ENCODE measurements at regions not wholly inside any gene's neighbourhood (a gene's known extent, or its start where the extent isn't known, plus 50 kb on each side); places are given as distances from the start of the nearest gene placed in this dataset.

- no peaks in the 10 kb centered on the region for H4K20me1 ChIP-seq (ENCODE audit: insufficient read depth, low read length)
- H3K4me3 ChIP-seq (replicated peaks in 1 of 3; ENCODE audit: low read depth in 2 of 3, low read length in 3 of 3) = no peak overlapping the region
- H3K27me3 Mint-ChIP-seq (ENCODE audit: low read depth in 3 of 3) = peaks cover 4 to 7% (median 4%) of the 10 kb centered on the region in 3 donors
- H3K9ac ChIP-seq (ENCODE audit: insufficient read depth, low read length, poor library complexity, severe bottlenecking) = no peak overlapping the region
- no peaks in the 10 kb centered on the region for H3K4me1 Mint-ChIP-seq
- H3K4me2 ChIP-seq (replicated peaks; ENCODE audit: extremely low read depth, low read length, poor library complexity, severe bottlenecking) = no peak overlapping the region
- H3K36me3 Mint-ChIP-seq = no peaks in the 10 kb centered on the region
- DNase-seq = no peak
- H3K36me3 ChIP-seq (replicated peaks in 1 of 2; ENCODE audit: control insufficient read depth in 1 of 2, insufficient read depth in 2 of 2, low read length in 2 of 2) = no peaks in the 10 kb centered on the region
- no peaks in the 10 kb centered on the region for H3K9me3 ChIP-seq (replicated peaks in 1 of 2; ENCODE audit: control insufficient read depth in 1 of 2, insufficient read depth in 1 of 2, low read length in 2 of 2)
- H3K27ac Mint-ChIP-seq = no peak overlapping the region
- intact Hi-C loops (cut with micrococcal nuclease) = no loop called here
- no peaks in the 10 kb centered on the region for H3K4me1 ChIP-seq (ENCODE audit: control insufficient read depth in 1 of 2, insufficient read depth in 2 of 2, low read length in 2 of 2)
- TF ChIP-seq CTCF (IDR thresholded peaks at IDR 0.05) = no peak
- H3K4me3 Mint-ChIP-seq = no peak overlapping the region
- H3K27me3 ChIP-seq (ENCODE audit: control insufficient read depth in 2 of 2, insufficient read depth in 2 of 2, low read length in 2 of 2) = no peaks in the 10 kb centered on the region
- H2AFZ ChIP-seq (ENCODE audit: insufficient read depth, low read depth, low read length, poor library complexity, severe bottlenecking) = no peak overlapping the region
- WGBS (ENCODE audit: insufficient coverage) = no CpG with 5 or more reads among the region's 3 CpGs
- no peak overlapping the region for H3K27ac ChIP-seq (ENCODE audit: low read depth in 1 of 2, low read length in 2 of 2)
- no peaks in the 10 kb centered on the region for H3K79me2 ChIP-seq (ENCODE audit: insufficient read depth, low read length)
- peaks cover 0 to 4% (median 0%) of the 10 kb centered on the region in 7 donors for H3K9me3 Mint-ChIP-seq
Observed at GRCh38 chr16:82404586-82405315, 222.0 kb upstream of the CDH13 start.

- H2AFZ ChIP-seq (ENCODE audit: insufficient read depth, low read depth, low read length, poor library complexity, severe bottlenecking) = no peak overlapping the region
- no peaks in the 10 kb centered on the region for H3K36me3 Mint-ChIP-seq
- peaks cover 0 to 4% (median 0%) of the 10 kb centered on the region in 7 donors for H3K9me3 Mint-ChIP-seq
- no peaks in the 10 kb centered on the region for H3K36me3 ChIP-seq (replicated peaks in 1 of 2; ENCODE audit: control insufficient read depth in 1 of 2, insufficient read depth in 2 of 2, low read length in 2 of 2)
- no peaks in the 10 kb centered on the region for H3K4me1 Mint-ChIP-seq
- H3K4me3 ChIP-seq (replicated peaks in 1 of 3; ENCODE audit: low read depth in 2 of 3, low read length in 3 of 3) = no peak overlapping the region
- H3K4me1 ChIP-seq (ENCODE audit: control insufficient read depth in 1 of 2, insufficient read depth in 2 of 2, low read length in 2 of 2) = no peaks in the 10 kb centered on the region
- H3K27ac Mint-ChIP-seq = no peak overlapping the region
- no peak overlapping the region for H3K4me3 Mint-ChIP-seq
- DNase-seq = no peak
- intact Hi-C loops (cut with micrococcal nuclease) = no loop called here
- H3K79me2 ChIP-seq (ENCODE audit: insufficient read depth, low read length) = no peaks in the 10 kb centered on the region
- no peaks in the 10 kb centered on the region for H3K9me3 ChIP-seq (replicated peaks in 1 of 2; ENCODE audit: control insufficient read depth in 1 of 2, insufficient read depth in 1 of 2, low read length in 2 of 2)
- no peak overlapping the region for H3K9ac ChIP-seq (ENCODE audit: insufficient read depth, low read length, poor library complexity, severe bottlenecking)
- no peak for TF ChIP-seq CTCF (IDR thresholded peaks at IDR 0.05)
- H3K4me2 ChIP-seq (replicated peaks; ENCODE audit: extremely low read depth, low read length, poor library complexity, severe bottlenecking) = no peak overlapping the region
- H3K27me3 Mint-ChIP-seq (ENCODE audit: low read depth in 3 of 3) = peaks cover 2 to 6% (median 4%) of the 10 kb centered on the region in 3 donors
- H3K27me3 ChIP-seq (ENCODE audit: control insufficient read depth in 2 of 2, insufficient read depth in 2 of 2, low read length in 2 of 2) = peaks cover 0 to 3% of the 10 kb centered on the region in 2 donors
- WGBS (ENCODE audit: insufficient coverage) = 97% methylated on average over 3 of the region's 5 CpGs
- H3K27ac ChIP-seq (ENCODE audit: low read depth in 1 of 2, low read length in 2 of 2) = no peak overlapping the region
- no peaks in the 10 kb centered on the region for H4K20me1 ChIP-seq (ENCODE audit: insufficient read depth, low read length)
Observed at GRCh38 chr16:82402665-82403218, 224.0 kb upstream of the CDH13 start.

Data from CD14-positive monocyte (primary cell).